Fibroblast of lung (primary cell): ENCODE measurements at regions not wholly inside any gene's neighbourhood (a gene's known extent, or its start where the extent isn't known, plus 50 kb on each side); places are given as distances from the start of the nearest gene placed in this dataset.

ENCODE experiments used
- DNase-seq, 2 donors: peaks; one replicate each; pipeline versions ENCODE4 v3.0.0 to v3.0.0-alpha.2; 2010; ENCODE audit warnings: low read depth in 2 of 2
- H2AFZ ChIP-seq: 2 replicates; pipeline ENCODE4 v1.5.1; 2012; ENCODE audit warnings: low read length, control low read depth, inconsistent platforms
- H3K27ac ChIP-seq: 2 replicates; pipeline ENCODE4 v1.5.1; 2011; ENCODE audit warnings: low read length, control low read depth; ENCODE audit not compliant: insufficient read depth
- H3K27me3 ChIP-seq: 2 replicates; pipeline ENCODE4 v1.5.1; 2011; ENCODE audit warnings: mild to moderate bottlenecking, low read length; ENCODE audit not compliant: control insufficient read depth, insufficient read depth
- H3K36me3 ChIP-seq: 2 replicates; pipeline ENCODE4 v1.5.1; 2011; ENCODE audit warnings: low read length; ENCODE audit not compliant: control insufficient read depth, insufficient read depth
- H3K4me1 ChIP-seq: 2 replicates; pipeline ENCODE4 v1.5.1; 2011; ENCODE audit warnings: low read length; ENCODE audit not compliant: control insufficient read depth, insufficient read depth; ENCODE audit errors: extremely low read depth
- H3K4me2 ChIP-seq: 2 replicates; pipeline ENCODE4 v1.5.1; 2011; ENCODE audit warnings: low read length, control low read depth; ENCODE audit not compliant: insufficient read depth; ENCODE audit errors: extremely low read depth
- H3K4me3 ChIP-seq, 4 experiments: fragments of 200-600 bp in 1 of 4; sonication (generic) in 1 of 4; replicated peaks in 1 of 4; 2 replicates each; pipeline ENCODE4 v1.5.1; 2011 to 2016; ENCODE audit warnings: low read length in 4 of 4, low read depth in 3 of 4, mild to moderate bottlenecking in 3 of 4, control low read depth in 2 of 4, inconsistent platforms in 1 of 4, mixed read lengths in 1 of 4; ENCODE audit not compliant: insufficient read depth in 1 of 4; ENCODE audit errors: control extremely low read depth in 1 of 4
- H3K79me2 ChIP-seq: 2 replicates; pipeline ENCODE4 v1.5.1; 2012; ENCODE audit warnings: mild to moderate bottlenecking, low read length, inconsistent platforms; ENCODE audit not compliant: control insufficient read depth, insufficient read depth
- H3K9ac ChIP-seq: 2 replicates; pipeline ENCODE4 v1.5.1; 2011; ENCODE audit warnings: mild to moderate bottlenecking, low read length, control low read depth; ENCODE audit not compliant: insufficient read depth
- H3K9me3 ChIP-seq: 2 replicates; pipeline ENCODE4 v1.5.1; 2012; ENCODE audit warnings: low read depth, low read length; ENCODE audit not compliant: control insufficient read depth, insufficient read depth
- H4K20me1 ChIP-seq: 2 replicates; pipeline ENCODE4 v1.5.1; 2011; ENCODE audit warnings: low read length; ENCODE audit not compliant: control insufficient read depth, insufficient read depth; ENCODE audit errors: extremely low read depth
- EZH2 ChIP-seq: IDR thresholded peaks from 2 replicates; pipeline ENCODE4 v1.5.1; 2012; ENCODE audit warnings: low read length, control low read depth, mild to moderate bottlenecking; ENCODE audit errors: missing control alignments
- TF ChIP-seq, protein P1 (sequence below), 2 donors: IDR thresholded peaks in 1 of 2; conservative IDR thresholded peaks in 1 of 2; 1 replicate in 1 of 2; 2 replicates in 1 of 2; pipeline ENCODE4 v1.5.1; 2011 to 2012; ENCODE audit warnings: low read length in 2 of 2, control low read depth in 1 of 2, inconsistent platforms in 1 of 2, low read depth in 1 of 2, mild to moderate bottlenecking in 1 of 2

DNA sequence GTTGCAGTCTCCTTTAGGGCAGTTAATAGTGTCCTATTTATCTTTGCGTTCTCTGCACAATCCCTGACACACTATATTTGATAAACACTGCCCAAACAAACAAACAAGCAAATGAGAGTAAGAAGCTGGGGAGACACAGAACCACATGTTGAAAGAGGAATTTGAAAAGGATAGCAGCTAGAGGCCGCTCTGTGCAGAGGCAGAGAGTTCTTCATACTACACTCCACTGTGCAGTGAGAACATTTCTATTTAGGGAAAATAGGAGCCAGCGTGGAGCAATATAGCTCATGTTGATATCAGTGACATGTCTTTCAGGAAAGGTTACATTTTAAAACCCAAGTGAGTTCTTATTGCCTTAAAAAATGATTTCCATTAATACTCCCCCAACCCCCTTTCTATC is 140.3 kb upstream of the SEL1L start:
- Histone ChIP-seq H3K4me1 (no peaks in the 10 kb centered on the region), H4K20me1 (no peaks in the 10 kb centered on the region), H3K79me2 (no peaks in the 10 kb centered on the region), H3K9ac (no peak overlapping the region), H3K9me3 (no peaks in the 10 kb centered on the region), H3K4me2 (no peak overlapping the region), H3K27me3 (no peaks in the 10 kb centered on the region), H3K36me3 (no peaks in the 10 kb centered on the region), H3K27ac (no peak overlapping the region), H3K4me3 (no peak overlapping the region), H2AFZ (no peak overlapping the region)
- DNase-seq: no peak
- TF ChIP-seq, protein P1, sequence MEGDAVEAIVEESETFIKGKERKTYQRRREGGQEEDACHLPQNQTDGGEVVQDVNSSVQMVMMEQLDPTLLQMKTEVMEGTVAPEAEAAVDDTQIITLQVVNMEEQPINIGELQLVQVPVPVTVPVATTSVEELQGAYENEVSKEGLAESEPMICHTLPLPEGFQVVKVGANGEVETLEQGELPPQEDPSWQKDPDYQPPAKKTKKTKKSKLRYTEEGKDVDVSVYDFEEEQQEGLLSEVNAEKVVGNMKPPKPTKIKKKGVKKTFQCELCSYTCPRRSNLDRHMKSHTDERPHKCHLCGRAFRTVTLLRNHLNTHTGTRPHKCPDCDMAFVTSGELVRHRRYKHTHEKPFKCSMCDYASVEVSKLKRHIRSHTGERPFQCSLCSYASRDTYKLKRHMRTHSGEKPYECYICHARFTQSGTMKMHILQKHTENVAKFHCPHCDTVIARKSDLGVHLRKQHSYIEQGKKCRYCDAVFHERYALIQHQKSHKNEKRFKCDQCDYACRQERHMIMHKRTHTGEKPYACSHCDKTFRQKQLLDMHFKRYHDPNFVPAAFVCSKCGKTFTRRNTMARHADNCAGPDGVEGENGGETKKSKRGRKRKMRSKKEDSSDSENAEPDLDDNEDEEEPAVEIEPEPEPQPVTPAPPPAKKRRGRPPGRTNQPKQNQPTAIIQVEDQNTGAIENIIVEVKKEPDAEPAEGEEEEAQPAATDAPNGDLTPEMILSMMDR (conservative IDR thresholded peaks at IDR 0.05 in 1 of 2, IDR thresholded peaks at IDR 0.05 in 1 of 2; ENCODE audit: low read depth in 1 of 2, low read length in 2 of 2): no peak
- no peak for TF ChIP-seq EZH2

DNA sequence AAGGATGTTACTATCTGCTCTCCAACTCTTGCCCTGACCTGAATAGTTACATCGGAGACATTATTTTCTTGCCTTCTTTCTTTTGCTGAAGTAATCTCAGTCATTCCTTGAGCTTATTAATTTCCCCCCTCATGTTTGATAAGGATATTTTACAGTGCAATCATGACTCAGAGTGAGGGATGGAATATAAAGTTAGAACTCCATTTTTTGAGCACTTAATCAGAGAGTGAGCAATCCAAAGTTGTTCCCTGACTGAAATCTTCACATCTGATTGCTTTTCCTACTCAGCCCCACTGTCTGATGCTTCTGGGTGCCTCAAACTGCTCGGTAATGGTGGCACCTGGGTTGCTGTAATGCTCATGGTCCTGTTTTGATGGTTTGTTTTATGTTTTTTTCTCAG is 142.7 kb upstream of the SEL1L start:
- H2AFZ ChIP-seq: no peak overlapping the region
- H3K9me3 ChIP-seq: no peaks in the 10 kb centered on the region
- H3K4me3 ChIP-seq: no peak overlapping the region
- no peaks in the 10 kb centered on the region for H3K79me2 ChIP-seq
- H3K9ac ChIP-seq: no peak overlapping the region
- H4K20me1 ChIP-seq: no peaks in the 10 kb centered on the region
- no peaks in the 10 kb centered on the region for H3K4me1 ChIP-seq
- H3K27me3 ChIP-seq: no peaks in the 10 kb centered on the region
- TF ChIP-seq, protein P1 (conservative IDR thresholded peaks at IDR 0.05 in 1 of 2, IDR thresholded peaks at IDR 0.05 in 1 of 2; ENCODE audit: low read depth in 1 of 2, low read length in 2 of 2): no peak
- TF ChIP-seq EZH2: no peak
- no peak overlapping the region for H3K4me2 ChIP-seq
- no peak overlapping the region for H3K27ac ChIP-seq
- no peaks in the 10 kb centered on the region for H3K36me3 ChIP-seq
- no peak for DNase-seq

DNA sequence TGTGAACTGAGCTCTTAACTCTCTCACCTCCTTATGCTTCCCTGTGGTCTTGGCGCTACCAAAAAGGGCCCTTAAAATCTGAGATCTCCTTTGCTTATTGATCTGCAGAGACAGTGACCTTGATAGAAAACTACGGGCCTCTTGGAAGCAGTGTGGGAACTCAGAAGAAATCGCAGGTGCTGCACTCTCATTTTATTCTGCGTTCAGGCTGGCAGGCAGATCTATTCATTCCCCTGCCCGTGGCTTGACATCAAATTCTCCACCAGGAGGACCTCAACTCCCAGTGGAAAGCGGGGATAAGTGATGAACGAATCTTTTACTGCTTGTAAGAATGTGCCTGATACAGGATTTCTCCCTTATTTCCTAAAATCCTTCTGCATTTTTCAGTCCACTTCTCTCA is 143.2 kb upstream of the SEL1L start:
- no peaks in the 10 kb centered on the region for H3K4me1 ChIP-seq
- no peaks in the 10 kb centered on the region for H3K27me3 ChIP-seq
- H3K9me3 ChIP-seq: no peaks in the 10 kb centered on the region
- H3K4me2 ChIP-seq: no peak overlapping the region
- no peak overlapping the region for H2AFZ ChIP-seq
- H3K9ac ChIP-seq: no peak overlapping the region
- no peaks in the 10 kb centered on the region for H4K20me1 ChIP-seq
- H3K4me3 ChIP-seq: no peak overlapping the region
- H3K27ac ChIP-seq: no peak overlapping the region
- TF ChIP-seq, protein P1 (conservative IDR thresholded peaks at IDR 0.05 in 1 of 2, IDR thresholded peaks at IDR 0.05 in 1 of 2; ENCODE audit: low read depth in 1 of 2, low read length in 2 of 2): no peak
- no peak for TF ChIP-seq EZH2
- H3K36me3 ChIP-seq: no peaks in the 10 kb centered on the region
- DNase-seq: no peak
- no peaks in the 10 kb centered on the region for H3K79me2 ChIP-seq
